MM.1S (cell line): ENCODE measurements at regions not wholly inside any gene's neighbourhood (a gene's known extent, or its start where the extent isn't known, plus 50 kb on each side); places are given as distances from the start of the nearest gene placed in this dataset.

ENCODE experiments used
- EZH2 ChIP-seq: fragments of 300-600 bp; sonication (generic); optimal IDR thresholded peaks from 2 replicates; pipeline ENCODE3; 2017; ENCODE audit warnings: low read depth, mild to moderate bottlenecking, antibody characterized with exemption, low read length, mixed read lengths
- EZH2phosphoT487 ChIP-seq: fragments of 300-600 bp; sonication (generic); IDR thresholded peaks from 2 replicates; pipeline ENCODE4 v1.6.1; 2018; ENCODE audit warnings: antibody characterized with exemption, low read length
- TF ChIP-seq, protein P1 (sequence below): fragments of 300-600 bp; sonication (generic); IDR thresholded peaks from 2 replicates; pipeline ENCODE4 v1.5.1; 2016; ENCODE audit warnings: antibody characterized with exemption, low read length, mixed read lengths

DNA sequence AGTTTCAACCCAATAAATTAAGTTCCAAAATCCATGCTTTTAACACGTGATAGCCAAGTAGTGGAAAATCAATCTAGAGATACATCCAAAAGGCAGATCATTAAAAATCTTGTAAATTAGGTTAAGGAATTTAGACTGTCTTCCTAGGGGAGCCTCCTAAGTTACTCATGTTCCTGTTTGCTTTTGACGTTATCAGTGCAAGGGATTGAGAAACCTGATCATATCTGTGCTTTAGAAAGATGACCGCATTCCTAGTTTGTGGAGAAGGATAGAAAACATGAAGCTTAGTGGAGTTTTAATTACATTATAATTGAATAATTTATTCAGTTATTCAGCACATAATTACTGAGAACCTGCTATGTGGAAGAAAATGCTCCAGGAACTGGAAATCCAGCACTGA, 251.0 kb upstream of the ARGLU1 start:
- TF ChIP-seq, protein P1, sequence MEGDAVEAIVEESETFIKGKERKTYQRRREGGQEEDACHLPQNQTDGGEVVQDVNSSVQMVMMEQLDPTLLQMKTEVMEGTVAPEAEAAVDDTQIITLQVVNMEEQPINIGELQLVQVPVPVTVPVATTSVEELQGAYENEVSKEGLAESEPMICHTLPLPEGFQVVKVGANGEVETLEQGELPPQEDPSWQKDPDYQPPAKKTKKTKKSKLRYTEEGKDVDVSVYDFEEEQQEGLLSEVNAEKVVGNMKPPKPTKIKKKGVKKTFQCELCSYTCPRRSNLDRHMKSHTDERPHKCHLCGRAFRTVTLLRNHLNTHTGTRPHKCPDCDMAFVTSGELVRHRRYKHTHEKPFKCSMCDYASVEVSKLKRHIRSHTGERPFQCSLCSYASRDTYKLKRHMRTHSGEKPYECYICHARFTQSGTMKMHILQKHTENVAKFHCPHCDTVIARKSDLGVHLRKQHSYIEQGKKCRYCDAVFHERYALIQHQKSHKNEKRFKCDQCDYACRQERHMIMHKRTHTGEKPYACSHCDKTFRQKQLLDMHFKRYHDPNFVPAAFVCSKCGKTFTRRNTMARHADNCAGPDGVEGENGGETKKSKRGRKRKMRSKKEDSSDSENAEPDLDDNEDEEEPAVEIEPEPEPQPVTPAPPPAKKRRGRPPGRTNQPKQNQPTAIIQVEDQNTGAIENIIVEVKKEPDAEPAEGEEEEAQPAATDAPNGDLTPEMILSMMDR: no peak
- TF ChIP-seq EZH2: no peak
- no peak for TF ChIP-seq EZH2phosphoT487
